T-helper 17 cell (primary cell): ENCODE measurements at regions not wholly inside any gene's neighbourhood (a gene's known extent, or its start where the extent isn't known, plus 50 kb on each side); places are given as distances from the start of the nearest gene placed in this dataset.
"Not testable (repeated sequence)": the region's sequence is repeated elsewhere in the genome, so short reads cannot be mapped to it uniquely, and the experiment has no call there.

Experiments
- ATAC-seq: fragments of 150-1000 bp; cut with Tn5 transposase; 2 replicates; pipeline ENCODE4 v1.10.0; 2021; ENCODE audit warnings: mild to moderate bottlenecking, moderate library complexity
- DNase-seq, 3 donors: peaks; one replicate each; pipeline versions ENCODE4 v3.0.0 to v3.0.0-alpha.2; 2020 to 2021
- H3K9me3 ChIP-seq: one replicate; pipeline ENCODE4 v1.7.0; 2013; ENCODE audit warnings: low read length, mild to moderate bottlenecking; ENCODE audit not compliant: control insufficient read depth, poor library complexity, severe bottlenecking
- H3K27ac Mint-ChIP-seq: one replicate; pipeline ENCODE4 v1.8.0; 2022; ENCODE audit warnings: mild to moderate bottlenecking, moderate library complexity, mixed read lengths
- H3K27me3 Mint-ChIP-seq: one replicate; pipeline ENCODE4 v1.8.0; 2022; ENCODE audit warnings: mixed read lengths
- H3K36me3 Mint-ChIP-seq: one replicate; pipeline ENCODE4 v1.8.0; 2022; ENCODE audit warnings: low read depth, mixed read lengths
- H3K4me1 Mint-ChIP-seq: one replicate; pipeline ENCODE4 v1.8.0; 2022; ENCODE audit warnings: mild to moderate bottlenecking, mixed read lengths
- H3K4me3 Mint-ChIP-seq: one replicate; pipeline ENCODE4 v1.8.0; 2022; ENCODE audit warnings: mild to moderate bottlenecking, moderate library complexity, mixed read lengths

DNA sequence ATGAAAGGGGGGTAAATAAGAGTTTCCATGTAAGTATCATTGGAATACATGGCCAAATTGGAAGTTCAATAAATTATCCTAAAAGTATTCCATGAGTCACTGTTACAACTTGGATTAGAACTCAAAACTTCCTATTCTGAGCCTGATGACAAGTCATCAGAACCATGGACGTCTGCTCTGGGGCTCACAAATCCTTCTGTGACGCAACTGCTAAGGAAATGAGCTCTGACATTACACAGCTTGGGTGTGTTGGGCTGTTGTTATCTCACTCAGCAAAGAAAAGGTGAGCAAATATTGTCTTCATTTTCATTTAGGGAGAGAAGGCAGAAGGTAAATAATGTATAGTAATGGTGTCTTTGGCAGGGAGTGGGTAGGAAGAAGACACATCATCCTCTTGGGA is 214.8 kb upstream of the ADO start:
- Mint-ChIP-seq H3K36me3 (peaks cover 3% of the 10 kb centered on the region), H3K27me3 (peaks cover 48% of the 10 kb centered on the region), H3K27ac (no peak overlapping the region), H3K4me1 (peaks cover 3% of the 10 kb centered on the region), H3K4me3 (no peak overlapping the region)
- H3K9me3 ChIP-seq: peaks cover 3% of the 10 kb centered on the region
- DNase-seq: no peak
- no peak for ATAC-seq

DNA sequence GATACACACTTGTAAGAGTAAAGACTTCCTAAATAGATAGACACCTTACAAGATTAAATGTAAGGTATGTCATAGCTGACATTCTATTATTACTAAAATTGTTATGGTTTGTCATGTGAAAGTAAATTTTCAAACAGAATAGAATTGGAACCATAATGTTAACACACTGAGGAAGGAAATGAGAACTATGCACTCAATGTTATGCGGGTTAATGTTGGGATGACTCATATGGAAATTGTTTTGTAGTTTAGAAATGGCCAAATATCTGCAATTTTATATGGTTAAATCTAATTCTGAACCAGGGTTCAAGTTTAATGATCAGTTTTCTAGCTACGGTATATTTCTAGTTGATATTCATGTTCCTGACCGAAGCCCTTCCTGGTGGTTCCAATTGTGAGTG is 214.2 kb upstream of the ADO start:
- no peak for ATAC-seq
- Mint-ChIP-seq H3K36me3 (peaks cover 3% of the 10 kb centered on the region), H3K4me3 (no peak overlapping the region), H3K27me3 (peaks cover 42% of the 10 kb centered on the region), H3K27ac (no peak overlapping the region), H3K4me1 (peaks cover 3% of the 10 kb centered on the region)
- no peak for DNase-seq
- peaks cover 3% of the 10 kb centered on the region for H3K9me3 ChIP-seq

DNA sequence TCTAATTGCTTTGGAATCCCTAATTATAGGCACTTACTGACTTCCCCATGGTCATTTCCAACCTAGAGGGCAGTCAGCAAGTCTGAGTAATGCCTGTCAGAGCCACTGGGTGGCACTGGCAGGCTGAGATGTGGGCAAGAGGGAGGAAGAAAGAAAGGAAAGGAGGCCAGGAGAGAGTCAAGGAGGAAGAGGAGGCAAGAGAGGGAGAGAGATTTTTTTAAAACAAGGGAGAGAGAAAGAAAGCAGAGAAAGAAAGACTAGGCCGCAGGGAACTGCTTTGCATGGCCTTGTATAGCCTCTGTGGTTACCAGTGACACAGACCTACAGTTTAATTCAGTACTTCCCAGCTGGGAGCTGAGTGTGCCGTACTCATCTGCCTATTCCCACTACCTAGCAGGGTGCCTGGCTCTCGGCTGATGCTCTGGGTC is 210.4 kb upstream of the ADO start:
- DNase-seq: peak; percentile 16 to 46 (median 22)
- H3K9me3 ChIP-seq: peaks cover 3% of the 10 kb centered on the region
- Mint-ChIP-seq H3K27ac (no peak overlapping the region), H3K27me3 (peaks cover 35% of the 10 kb centered on the region), H3K4me1 (peaks cover 3% of the 10 kb centered on the region), H3K4me3 (no peak overlapping the region), H3K36me3 (peaks cover 3% of the 10 kb centered on the region)
- ATAC-seq: peak; percentile 81

DNA sequence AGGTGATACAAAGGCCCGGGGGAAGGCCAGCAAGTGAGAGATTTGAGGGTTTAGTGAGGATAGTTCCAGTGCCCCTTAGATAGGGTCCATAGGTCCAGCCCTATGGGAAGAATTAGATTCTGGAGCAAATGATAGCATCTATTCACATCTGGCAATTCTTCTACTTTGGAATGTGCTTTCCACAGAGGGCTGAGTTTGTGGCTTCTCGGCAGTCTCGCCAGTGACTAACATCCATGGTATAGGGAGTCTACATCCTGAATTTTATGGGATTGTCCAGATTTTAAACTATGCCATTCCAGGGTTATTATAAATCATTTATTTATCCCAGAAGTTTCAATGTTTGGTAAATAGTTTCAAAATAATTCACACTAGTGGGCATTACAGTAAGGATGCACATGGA is 207.3 kb upstream of the ADO start:
- ATAC-seq: no peak
- no peak for DNase-seq
- Mint-ChIP-seq H3K27me3 (peaks cover 12% of the 10 kb centered on the region), H3K4me1 (peaks cover 3% of the 10 kb centered on the region), H3K36me3 (no peaks in the 10 kb centered on the region), H3K4me3 (no peak overlapping the region), H3K27ac (no peak overlapping the region)
- no peaks in the 10 kb centered on the region for H3K9me3 ChIP-seq

DNA sequence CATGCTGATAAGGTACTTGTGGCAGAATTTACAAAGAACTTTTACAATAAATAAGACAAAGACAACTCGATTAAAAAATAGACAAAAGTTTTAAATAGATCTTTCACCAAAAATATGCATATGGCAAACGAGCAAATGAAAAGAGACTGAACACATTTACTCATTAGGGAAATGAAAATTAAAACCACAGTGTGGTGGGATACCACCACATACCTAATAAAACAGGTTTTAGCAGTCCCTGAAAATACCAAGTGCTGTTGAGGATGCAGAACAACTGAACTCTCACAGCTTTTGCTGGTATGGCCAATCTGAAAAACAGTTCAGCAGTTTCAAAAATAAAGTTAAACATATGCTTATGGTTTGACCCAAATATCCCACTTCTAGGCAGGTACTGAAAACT is 205.4 kb upstream of the ADO start:
- Mint-ChIP-seq H3K27me3 (peaks cover 2% of the 10 kb centered on the region), H3K27ac (no peak overlapping the region), H3K4me1 (peaks cover under 1% of the 10 kb centered on the region), H3K4me3 (no peak overlapping the region), H3K36me3 (no peaks in the 10 kb centered on the region)
- no peak for ATAC-seq
- DNase-seq: no peak
- no peaks in the 10 kb centered on the region for H3K9me3 ChIP-seq

DNA sequence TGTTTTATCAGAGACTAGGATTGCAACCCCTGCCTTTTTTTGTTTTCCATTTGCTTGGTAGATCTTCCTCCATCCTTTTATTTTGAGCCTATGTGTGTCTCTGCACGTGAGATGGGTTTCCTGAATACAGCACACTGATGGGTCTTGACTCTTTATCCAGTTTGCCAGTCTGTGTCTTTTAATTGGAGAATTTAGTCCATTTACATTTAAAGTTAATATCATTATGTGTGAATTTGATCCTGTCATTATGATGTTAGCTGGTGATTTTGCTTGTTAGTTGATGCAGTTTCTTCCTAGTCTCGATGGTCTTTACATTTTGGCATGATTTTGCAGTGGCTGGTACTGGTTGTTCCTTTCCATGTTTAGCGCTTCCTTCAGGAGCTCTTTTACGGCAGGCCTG is 198.0 kb upstream of the ADO start:
- peaks cover 14% of the 10 kb centered on the region for H3K27me3 Mint-ChIP-seq
- DNase-seq, H3K9me3 ChIP-seq, H3K36me3 Mint-ChIP-seq, H3K4me3 Mint-ChIP-seq, H3K4me1 Mint-ChIP-seq, H3K27ac Mint-ChIP-seq, ATAC-seq: not testable (repeated sequence)

DNA sequence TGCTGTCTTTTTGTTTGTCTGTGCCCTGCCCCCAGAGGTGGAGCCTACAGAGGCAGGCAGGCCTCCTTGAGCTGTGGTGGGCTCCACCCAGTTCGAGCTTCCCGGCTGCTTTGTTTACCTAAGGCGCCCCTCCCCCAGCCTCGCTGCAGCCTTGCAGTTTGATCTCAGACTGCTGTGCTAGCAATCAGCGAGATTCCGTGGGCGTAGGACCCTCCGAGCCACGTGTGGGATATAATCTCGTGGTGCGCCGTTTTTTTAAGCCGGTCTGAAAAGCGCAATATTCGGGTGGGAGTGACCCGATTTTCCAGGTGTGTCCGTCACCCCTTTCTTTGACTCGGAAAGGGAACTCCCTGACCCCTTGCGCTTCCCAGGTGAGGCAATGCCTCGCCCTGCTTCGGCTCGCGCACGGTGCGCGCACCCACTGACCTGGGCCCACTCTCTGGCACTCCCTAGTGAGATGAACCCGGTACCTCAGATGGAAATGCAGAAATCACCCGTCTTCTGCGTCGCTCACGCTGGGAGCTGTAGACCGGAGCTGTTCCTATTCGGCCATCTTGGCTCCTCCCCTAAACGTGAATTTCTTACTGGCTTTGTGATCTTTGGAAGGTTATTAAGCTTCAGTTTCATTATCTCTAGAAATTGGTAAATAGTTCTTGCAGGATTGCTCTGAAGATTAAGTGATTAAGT is 196.2 kb upstream of the ADO start:
- H3K27me3 Mint-ChIP-seq: peaks cover 21% of the 10 kb centered on the region
- not testable (repeated sequence) for ATAC-seq, DNase-seq, H3K36me3 Mint-ChIP-seq, H3K27ac Mint-ChIP-seq, H3K4me1 Mint-ChIP-seq, H3K9me3 ChIP-seq
- H3K4me3 Mint-ChIP-seq: peak overlapping the region; percentile 28

DNA sequence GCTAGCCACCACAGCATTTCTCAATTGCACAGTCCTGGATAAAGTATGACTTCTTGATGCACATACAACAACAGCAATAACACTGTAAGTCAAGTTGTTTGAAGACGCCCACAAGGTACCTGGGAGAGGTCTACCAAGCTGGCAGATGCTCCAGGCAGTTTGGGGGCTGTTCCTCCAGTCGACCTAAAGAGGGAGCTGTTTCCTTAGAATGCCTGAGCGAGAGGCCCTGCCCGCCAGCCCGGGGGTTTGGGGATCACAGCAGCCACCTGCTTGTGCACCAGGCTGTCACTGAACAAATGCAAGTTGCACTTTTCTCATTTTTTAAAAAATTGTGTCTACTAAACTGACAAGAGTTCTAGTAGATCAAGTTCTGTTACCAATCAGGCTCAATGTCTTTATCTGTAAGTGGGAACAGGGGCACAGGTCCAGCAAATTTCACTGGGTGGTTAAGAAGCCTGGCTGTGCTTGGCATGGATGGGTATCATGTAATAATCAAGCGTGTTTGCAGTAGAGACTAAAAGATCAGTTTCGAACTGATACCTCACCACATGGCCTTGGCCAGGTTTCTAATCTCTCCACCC is 193.8 kb upstream of the ADO start:
- Mint-ChIP-seq H3K36me3 (peaks cover 2% of the 10 kb centered on the region), H3K27me3 (peaks cover 34% of the 10 kb centered on the region), H3K4me3 (no peak overlapping the region), H3K27ac (peak overlapping the region; percentile 82), H3K4me1 (peaks cover 12% of the 10 kb centered on the region)
- ATAC-seq (peak; percentile 98), DNase-seq (peak; percentile 30 to 60 (median 50))
- no peaks in the 10 kb centered on the region for H3K9me3 ChIP-seq

DNA sequence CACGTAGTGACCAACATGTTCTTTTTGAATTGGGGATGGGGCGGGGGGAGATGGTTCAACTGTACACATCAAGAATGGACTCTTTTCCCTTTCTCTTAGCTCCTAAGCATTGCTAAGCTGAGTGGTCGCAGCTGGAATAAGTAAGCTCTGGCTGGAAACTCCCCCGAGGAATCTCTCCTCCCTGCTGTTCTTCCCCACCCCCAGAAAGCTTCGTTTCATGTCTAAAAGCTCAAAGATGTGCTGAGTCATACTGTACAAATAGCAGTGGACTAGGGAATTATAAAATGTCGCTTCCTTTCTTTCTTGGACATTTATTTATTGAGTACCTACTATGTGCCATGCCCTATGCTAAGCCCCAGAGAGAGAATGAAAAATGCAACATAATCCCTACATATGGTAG is 191.1 kb upstream of the ADO start:
- no peak for ATAC-seq
- peaks cover 2% of the 10 kb centered on the region for H3K36me3 Mint-ChIP-seq
- H3K9me3 ChIP-seq: no peaks in the 10 kb centered on the region
- no peak for DNase-seq
- peaks cover 34% of the 10 kb centered on the region for H3K27me3 Mint-ChIP-seq
- no peak overlapping the region for H3K4me3 Mint-ChIP-seq
- H3K27ac Mint-ChIP-seq: no peak overlapping the region
- peaks cover 21% of the 10 kb centered on the region for H3K4me1 Mint-ChIP-seq

DNA sequence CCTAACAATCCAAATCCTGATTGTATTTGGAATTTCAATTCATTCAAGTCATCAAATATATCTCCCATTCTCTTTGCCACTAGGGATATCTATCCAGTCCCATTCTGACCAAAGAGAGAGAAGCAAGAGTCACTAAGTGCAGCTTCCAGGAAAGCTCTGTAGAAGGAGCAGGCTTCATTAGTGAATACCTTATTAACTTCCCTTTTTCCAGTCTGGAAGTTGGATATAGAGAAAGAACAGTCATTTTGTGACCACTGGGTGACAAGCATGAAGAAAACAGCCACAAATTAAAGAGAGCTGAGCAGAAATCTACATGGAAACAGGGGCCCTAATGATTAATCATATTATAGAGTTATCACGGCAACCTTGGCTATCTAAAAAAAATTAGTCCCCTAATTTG is 190.7 kb upstream of the ADO start:
- Mint-ChIP-seq H3K4me1 (peaks cover 21% of the 10 kb centered on the region), H3K27me3 (peaks cover 34% of the 10 kb centered on the region), H3K36me3 (peaks cover 2% of the 10 kb centered on the region), H3K4me3 (no peak overlapping the region), H3K27ac (no peak overlapping the region)
- DNase-seq (no peak), ATAC-seq (no peak)
- H3K9me3 ChIP-seq: no peaks in the 10 kb centered on the region

DNA sequence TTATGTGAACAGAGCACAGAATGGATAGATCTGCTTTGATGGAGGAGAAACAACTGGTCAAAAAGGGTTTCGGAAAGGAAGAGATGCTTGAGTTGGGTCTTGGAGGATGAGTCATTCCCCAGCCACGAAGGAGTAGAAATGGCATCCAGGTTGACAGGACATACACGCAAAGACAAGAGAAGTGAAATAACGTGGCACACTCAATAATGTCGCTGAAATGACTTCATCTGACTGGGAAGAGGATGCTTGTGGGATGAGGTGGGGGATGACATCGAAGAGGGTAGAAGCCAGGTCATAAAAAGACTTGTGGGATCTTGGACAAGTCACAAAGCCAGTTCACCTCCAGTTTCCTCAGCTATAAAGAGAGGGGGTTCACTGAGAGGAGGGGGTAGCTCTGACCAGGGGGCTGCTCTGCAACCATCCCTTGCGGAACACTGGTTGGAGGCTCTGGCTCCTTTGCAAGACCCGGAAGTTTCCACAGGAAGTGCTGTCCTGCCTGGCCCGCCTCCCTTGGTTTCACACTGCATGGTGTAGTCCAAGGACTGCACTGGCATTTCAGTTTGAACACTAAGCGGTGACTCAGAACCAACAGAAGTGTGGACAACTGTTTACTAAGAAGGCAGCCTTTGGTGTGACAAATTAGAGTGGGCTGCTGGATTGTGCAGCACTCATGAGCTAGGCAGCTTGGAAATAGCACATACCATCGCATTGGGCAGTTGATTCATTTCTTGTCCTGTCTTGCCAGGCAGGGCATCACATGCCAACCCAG is 189.9 kb upstream of the ADO start:
- DNase-seq (no peak), ATAC-seq (no peak)
- peaks cover 34% of the 10 kb centered on the region for H3K27me3 Mint-ChIP-seq
- H3K9me3 ChIP-seq: no peaks in the 10 kb centered on the region
- H3K4me3 Mint-ChIP-seq: no peak overlapping the region
- peaks cover 21% of the 10 kb centered on the region for H3K4me1 Mint-ChIP-seq
- peaks cover 2% of the 10 kb centered on the region for H3K36me3 Mint-ChIP-seq
- H3K27ac Mint-ChIP-seq: no peak overlapping the region

DNA sequence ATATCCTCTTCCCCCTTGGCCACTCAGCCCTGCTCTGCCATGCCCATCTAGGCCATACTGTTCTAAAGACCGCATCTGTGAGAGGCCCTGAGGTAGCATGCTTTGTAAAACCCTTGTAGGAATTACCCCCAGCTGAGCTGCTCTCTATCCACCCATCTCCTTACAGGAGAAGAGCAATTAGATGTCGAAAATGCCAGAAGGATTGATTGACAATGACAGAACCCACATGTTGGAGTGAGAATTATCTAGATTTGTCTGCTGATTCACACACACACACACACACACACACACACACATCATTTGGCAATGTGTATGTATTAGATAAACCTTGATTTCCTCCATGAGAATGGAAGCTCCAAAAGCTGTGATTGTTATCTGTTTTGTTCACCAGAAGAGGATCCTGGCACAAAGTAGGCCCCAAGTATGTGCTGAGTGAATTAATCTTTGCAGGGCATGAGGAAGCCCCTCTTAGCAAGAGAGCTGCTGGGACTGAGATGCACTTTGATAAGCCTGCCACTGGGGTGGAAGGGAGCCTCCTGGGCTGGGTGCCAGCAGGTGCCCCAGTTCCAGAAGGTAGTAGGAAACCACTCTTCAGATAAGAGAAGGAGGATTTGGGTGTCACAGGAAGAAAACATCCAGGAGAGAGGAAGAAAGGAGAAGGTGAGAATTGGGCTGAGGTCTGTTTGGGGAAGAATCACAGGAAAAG is 187.5 kb upstream of the ADO start:
- no peak overlapping the region for H3K4me3 Mint-ChIP-seq
- peaks cover 15% of the 10 kb centered on the region for H3K4me1 Mint-ChIP-seq
- H3K9me3 ChIP-seq: no peaks in the 10 kb centered on the region
- no peak for ATAC-seq
- no peak overlapping the region for H3K27ac Mint-ChIP-seq
- H3K36me3 Mint-ChIP-seq: peaks cover 2% of the 10 kb centered on the region
- peaks cover 20% of the 10 kb centered on the region for H3K27me3 Mint-ChIP-seq
- no peak for DNase-seq

DNA sequence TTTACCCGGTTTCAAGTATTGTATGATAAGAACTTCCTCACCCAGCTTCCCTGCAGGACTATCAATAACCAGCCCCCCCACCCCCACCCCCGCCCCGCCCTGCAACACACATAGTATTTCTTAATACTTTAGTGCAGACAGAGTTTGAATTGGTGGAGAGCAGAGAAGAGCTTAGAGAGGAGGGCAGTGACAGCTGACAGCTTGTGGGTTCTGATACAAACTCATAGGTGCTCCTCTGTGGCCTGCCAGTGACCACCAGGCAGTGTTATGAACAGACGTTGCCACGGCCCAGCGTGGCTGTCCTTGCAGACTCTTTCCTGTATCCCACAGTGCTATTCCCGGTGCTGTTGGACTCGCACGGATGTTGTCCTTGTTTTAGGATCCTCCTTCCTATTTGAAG is 186.9 kb upstream of the ADO start:
- Mint-ChIP-seq H3K27me3 (peaks cover 18% of the 10 kb centered on the region), H3K27ac (no peak overlapping the region), H3K36me3 (no peaks in the 10 kb centered on the region), H3K4me1 (peaks cover 14% of the 10 kb centered on the region), H3K4me3 (no peak overlapping the region)
- DNase-seq (no peak), ATAC-seq (no peak)
- no peaks in the 10 kb centered on the region for H3K9me3 ChIP-seq
